ENCODE measurements at regions not wholly inside any gene's neighbourhood (a gene's known extent, or its start where the extent isn't known, plus 50 kb on each side); places are given as distances from the start of the nearest gene placed in this dataset.

GRCh38 chr1:9435153-9435636 is 104.1 kb upstream of the SLC25A33 start:
- ChIA-PET CTCF (interaction anchor here (0.7 to 1.4 kb wide), 2 partner anchors 13 to 180 kb away, joined by 5 read pairs; no protein-coding TSS in a partner anchor), POLR2A (no interaction called here)
- no peaks in the 10 kb centered on the region for H3K36me3 Mint-ChIP-seq
- ATAC-seq (no peak), DNase-seq (ENCODE audit: low spot score) (no peak)
- H3K27me3 Mint-ChIP-seq (ENCODE audit: low read depth): no peaks in the 10 kb centered on the region; the same call in 1 of the 2 replicates
- peak; percentile 35; the same call in 1 of the 2 replicates for TF ChIP-seq GABPB1 (CRISPR knock-in tag; IDR thresholded peaks at IDR 0.05)
- TF ChIP-seq HMGA2 (CRISPR knock-in tag; IDR thresholded peaks at IDR 0.05): no peak
- peaks cover 3% of the 10 kb centered on the region for H3K4me1 Mint-ChIP-seq
- H3K9me3 Mint-ChIP-seq: no peaks in the 10 kb centered on the region
- no peak overlapping the region for H3K4me3 Mint-ChIP-seq
- H3K27ac Mint-ChIP-seq: no peak overlapping the region

- H3K4me1 Mint-ChIP-seq: no peaks in the 10 kb centered on the region
- H3K4me3 Mint-ChIP-seq: no peak overlapping the region
- ATAC-seq (no peak), DNase-seq (ENCODE audit: low spot score) (no peak)
- H3K9me3 Mint-ChIP-seq: no peaks in the 10 kb centered on the region
- no peak overlapping the region for H3K27ac Mint-ChIP-seq
- ChIA-PET CTCF (interaction anchor here (0.7 kb wide), 1 partner anchor 179 kb away, joined by 5 read pairs; no protein-coding TSS in a partner anchor), POLR2A (no interaction called here)
- no peaks in the 10 kb centered on the region; the same call in 1 of the 2 replicates for H3K27me3 Mint-ChIP-seq (ENCODE audit: low read depth)
- H3K36me3 Mint-ChIP-seq: no peaks in the 10 kb centered on the region
- TF ChIP-seq NR1H2 (CRISPR knock-in tag; IDR thresholded peaks at IDR 0.05) (no peak), SMAD3 (CRISPR knock-in tag; IDR thresholded peaks at IDR 0.05; ENCODE audit: borderline replicate concordance) (no peak), HMGXB4 (CRISPR knock-in tag; IDR thresholded peaks at IDR 0.05) (no peak), ZNF263 (CRISPR knock-in tag; IDR thresholded peaks at IDR 0.05; ENCODE audit: low read depth) (no peak), GTF2I (CRISPR knock-in tag; conservative IDR thresholded peaks at IDR 0.05) (no peak), ESRRA (CRISPR knock-in tag; IDR thresholded peaks at IDR 0.05; ENCODE audit: borderline replicate concordance) (no peak), ZNF232 (CRISPR knock-in tag; IDR thresholded peaks at IDR 0.05) (no peak), NR3C1 (CRISPR knock-in tag; conservative IDR thresholded peaks at IDR 0.05; ENCODE audit: low read depth) (no peak), MXD4 (CRISPR knock-in tag; IDR thresholded peaks at IDR 0.05; ENCODE audit: borderline replicate concordance) (no peak), ELF4 (CRISPR knock-in tag; IDR thresholded peaks at IDR 0.05; ENCODE audit: low read depth) (no peak), ZBTB21 (CRISPR knock-in tag; IDR thresholded peaks at IDR 0.05; ENCODE audit: borderline replicate concordance) (no peak), JUN (CRISPR knock-in tag; IDR thresholded peaks at IDR 0.05) (no peak), ZNF396 (CRISPR knock-in tag; IDR thresholded peaks at IDR 0.05; ENCODE audit: borderline replicate concordance) (no peak), MLX (CRISPR knock-in tag; IDR thresholded peaks at IDR 0.05) (no peak), MYBL2 (CRISPR knock-in tag; IDR thresholded peaks at IDR 0.05) (no peak), PRRX2 (CRISPR knock-in tag; IDR thresholded peaks at IDR 0.05) (no peak), FOXP1 (CRISPR knock-in tag; IDR thresholded peaks at IDR 0.05; ENCODE audit: borderline replicate concordance) (no peak)
- TF ChIP-seq, protein P1, sequence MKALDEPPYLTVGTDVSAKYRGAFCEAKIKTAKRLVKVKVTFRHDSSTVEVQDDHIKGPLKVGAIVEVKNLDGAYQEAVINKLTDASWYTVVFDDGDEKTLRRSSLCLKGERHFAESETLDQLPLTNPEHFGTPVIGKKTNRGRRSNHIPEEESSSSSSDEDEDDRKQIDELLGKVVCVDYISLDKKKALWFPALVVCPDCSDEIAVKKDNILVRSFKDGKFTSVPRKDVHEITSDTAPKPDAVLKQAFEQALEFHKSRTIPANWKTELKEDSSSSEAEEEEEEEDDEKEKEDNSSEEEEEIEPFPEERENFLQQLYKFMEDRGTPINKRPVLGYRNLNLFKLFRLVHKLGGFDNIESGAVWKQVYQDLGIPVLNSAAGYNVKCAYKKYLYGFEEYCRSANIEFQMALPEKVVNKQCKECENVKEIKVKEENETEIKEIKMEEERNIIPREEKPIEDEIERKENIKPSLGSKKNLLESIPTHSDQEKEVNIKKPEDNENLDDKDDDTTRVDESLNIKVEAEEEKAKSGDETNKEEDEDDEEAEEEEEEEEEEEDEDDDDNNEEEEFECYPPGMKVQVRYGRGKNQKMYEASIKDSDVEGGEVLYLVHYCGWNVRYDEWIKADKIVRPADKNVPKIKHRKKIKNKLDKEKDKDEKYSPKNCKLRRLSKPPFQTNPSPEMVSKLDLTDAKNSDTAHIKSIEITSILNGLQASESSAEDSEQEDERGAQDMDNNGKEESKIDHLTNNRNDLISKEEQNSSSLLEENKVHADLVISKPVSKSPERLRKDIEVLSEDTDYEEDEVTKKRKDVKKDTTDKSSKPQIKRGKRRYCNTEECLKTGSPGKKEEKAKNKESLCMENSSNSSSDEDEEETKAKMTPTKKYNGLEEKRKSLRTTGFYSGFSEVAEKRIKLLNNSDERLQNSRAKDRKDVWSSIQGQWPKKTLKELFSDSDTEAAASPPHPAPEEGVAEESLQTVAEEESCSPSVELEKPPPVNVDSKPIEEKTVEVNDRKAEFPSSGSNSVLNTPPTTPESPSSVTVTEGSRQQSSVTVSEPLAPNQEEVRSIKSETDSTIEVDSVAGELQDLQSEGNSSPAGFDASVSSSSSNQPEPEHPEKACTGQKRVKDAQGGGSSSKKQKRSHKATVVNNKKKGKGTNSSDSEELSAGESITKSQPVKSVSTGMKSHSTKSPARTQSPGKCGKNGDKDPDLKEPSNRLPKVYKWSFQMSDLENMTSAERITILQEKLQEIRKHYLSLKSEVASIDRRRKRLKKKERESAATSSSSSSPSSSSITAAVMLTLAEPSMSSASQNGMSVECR (CRISPR knock-in tag; IDR thresholded peaks at IDR 0.05; ENCODE audit: borderline replicate concordance): no peak
- TF ChIP-seq, protein P2, sequence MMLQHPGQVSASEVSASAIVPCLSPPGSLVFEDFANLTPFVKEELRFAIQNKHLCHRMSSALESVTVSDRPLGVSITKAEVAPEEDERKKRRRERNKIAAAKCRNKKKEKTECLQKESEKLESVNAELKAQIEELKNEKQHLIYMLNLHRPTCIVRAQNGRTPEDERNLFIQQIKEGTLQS (CRISPR knock-in tag; conservative IDR thresholded peaks at IDR 0.05): no peak
Observed at GRCh38 chr1:9435854-9436640, 103.2 kb upstream of the SLC25A33 start.

All from WTC11 (cell line).